Body of pancreas (tissue), 4 donors: ENCODE measurements at regions not wholly inside any gene's neighbourhood (a gene's known extent, or its start where the extent isn't known, plus 50 kb on each side); places are given as distances from the start of the nearest gene placed in this dataset.

Experiments used
- ATAC-seq: fragments of 150-250 bp; one replicate; pipeline ENCODE4 v1.9.1; 2016
- DNase-seq, 4 donors: peaks; one replicate each; pipeline ENCODE4 v3.0.0-alpha.2; 2019
- H3K27ac ChIP-seq, 4 donors: fragments of 200-600 bp; sonication (generic); 1 replicate in 3 of 4; 2 replicates in 1 of 4; pipeline versions ENCODE4 v1.5.1 to v1.6.1; 2016 to 2019; ENCODE audit warnings: mild to moderate bottlenecking in 1 of 4, mixed read lengths in 1 of 4, moderate library complexity in 1 of 4
- H3K27me3 ChIP-seq, 2 donors: fragments of 200-600 bp; sonication (generic); one replicate each; pipeline ENCODE4 v1.6.0; 2016; ENCODE audit warnings: mild to moderate bottlenecking in 1 of 2
- H3K36me3 ChIP-seq, 2 donors: fragments of 200-600 bp; sonication (generic); replicated peaks in 1 of 2; 2 replicates each; pipeline ENCODE4 v1.5.1; 2016; ENCODE audit warnings: low read depth in 2 of 2; ENCODE audit not compliant: insufficient read depth in 1 of 2
- H3K4me1 ChIP-seq: fragments of 200-600 bp; sonication (generic); one replicate; pipeline ENCODE4 v1.6.0; 2016
- H3K4me3 ChIP-seq, 2 donors: fragments of 200-600 bp; sonication (generic); 1 replicate in 1 of 2; 2 replicates in 1 of 2; pipeline ENCODE4 v1.5.1; 2016 to 2019
- H3K9me3 ChIP-seq, 3 donors: fragments of 200-600 bp; sonication (generic); 1 replicate in 2 of 3; 2 replicates in 1 of 3; pipeline ENCODE4 v1.5.1; 2016
- CTCF ChIP-seq, 7 experiments: fragments of 450-650 bp in 4 of 7; fragments of 200-600 bp in 3 of 7; sonication (generic) in 3 of 7; IDR thresholded peaks; one replicate each; pipeline ENCODE4 v1.5.1; 2016 to 2019; ENCODE audit warnings: antibody characterized with exemption in 7 of 7
- POLR2A ChIP-seq, 3 donors: fragments of 450-650 bp; IDR thresholded peaks; one replicate each; pipeline ENCODE4 v1.6.1; 2016; ENCODE audit warnings: antibody characterized with exemption in 3 of 3, mild to moderate bottlenecking in 2 of 3
- WGBS, 2 donors: methylation state at CpG; one replicate each; pipeline ENCODE4 v1.1.5; 2017; 5-methylcytosine and 5-hydroxymethylcytosine counted together
- intact Hi-C: fragments of 100-400 bp; cut with DNase I; formaldehyde crosslinking; loops from one replicate; pipeline ENCODE4 v1.15.1; 2023

- Histone ChIP-seq H3K27ac (no peak overlapping the region), H3K9me3 (no peaks in the 10 kb centered on the region), H3K4me3 (no peak overlapping the region), H3K36me3 (no peaks in the 10 kb centered on the region), H3K4me1 (peaks cover 15% of the 10 kb centered on the region), H3K27me3 (no peaks in the 10 kb centered on the region)
- ATAC-seq: no peak
- DNase-seq: no peak
- intact Hi-C loops: no loop called here
- no peak for TF ChIP-seq CTCF (IDR thresholded peaks at IDR 0.05)
- TF ChIP-seq POLR2A (IDR thresholded peaks at IDR 0.05): no peak
- WGBS, 2 donors: 92 to 93% methylated on average over 4 of the region's 4 CpGs
Measured at GRCh38 chr10:75287697-75288096, 51.9 kb upstream of the COMTD1 start.

- H3K4me1 ChIP-seq: peaks cover 13% of the 10 kb centered on the region
- no peak overlapping the region for H3K27ac ChIP-seq
- intact Hi-C loops: no loop called here
- no peaks in the 10 kb centered on the region for H3K36me3 ChIP-seq
- no peak overlapping the region for H3K4me3 ChIP-seq
- WGBS, 2 donors: 72 to 86% methylated on average over 2 of the region's 2 CpGs
- TF ChIP-seq POLR2A (IDR thresholded peaks at IDR 0.05) (no peak), CTCF (IDR thresholded peaks at IDR 0.05) (no peak)
- H3K27me3 ChIP-seq: no peaks in the 10 kb centered on the region
- DNase-seq: no peak
- no peak for ATAC-seq
- H3K9me3 ChIP-seq: no peaks in the 10 kb centered on the region
Measured at GRCh38 chr10:75286901-75287300, 51.1 kb upstream of the COMTD1 start.
